ENCODE measurements at regions not wholly inside any gene's neighbourhood (a gene's known extent, or its start where the extent isn't known, plus 50 kb on each side); places are given as distances from the start of the nearest gene placed in this dataset.
A peak's percentile ranks its signal among the peaks of the same experiment; 100 is the strongest.

GRCh38 chr9:105854783-105855724, 160.7 kb downstream of the TMEM38B start:
- H3K27me3 Mint-ChIP-seq (ENCODE audit: low read depth): no peaks in the 10 kb centered on the region
- no peaks in the 10 kb centered on the region for H3K36me3 Mint-ChIP-seq (ENCODE audit: insufficient read depth)
- ATAC-seq: no peak
- no peak overlapping the region for H3K4me3 Mint-ChIP-seq
- DNase-seq: no peak
- peaks cover 22% of the 10 kb centered on the region for H3K4me1 Mint-ChIP-seq (ENCODE audit: low read depth)
- H3K9me3 Mint-ChIP-seq: peaks cover 5% of the 10 kb centered on the region

GRCh38 chr9:105855987-105856386, 161.6 kb downstream of the TMEM38B start:
- ATAC-seq (no peak), DNase-seq (no peak)
- H3K36me3 Mint-ChIP-seq (ENCODE audit: insufficient read depth): no peaks in the 10 kb centered on the region
- H3K4me3 Mint-ChIP-seq: no peak overlapping the region
- H3K27me3 Mint-ChIP-seq (ENCODE audit: low read depth): no peaks in the 10 kb centered on the region
- peaks cover 5% of the 10 kb centered on the region for H3K9me3 Mint-ChIP-seq
- H3K4me1 Mint-ChIP-seq (ENCODE audit: low read depth): peaks cover 22% of the 10 kb centered on the region

GRCh38 chr9:105858006-105858690, 163.8 kb downstream of the TMEM38B start:
- Mint-ChIP-seq H3K27me3 (ENCODE audit: low read depth) (no peaks in the 10 kb centered on the region), H3K4me3 (no peak overlapping the region), H3K36me3 (ENCODE audit: insufficient read depth) (no peaks in the 10 kb centered on the region), H3K9me3 (peaks cover 5% of the 10 kb centered on the region), H3K4me1 (ENCODE audit: low read depth) (peaks cover 22% of the 10 kb centered on the region)
- ATAC-seq (no peak), DNase-seq (no peak)

- no peak for DNase-seq
- H3K9me3 Mint-ChIP-seq: peaks cover 5% of the 10 kb centered on the region
- H3K36me3 Mint-ChIP-seq (ENCODE audit: insufficient read depth): no peaks in the 10 kb centered on the region
- peaks cover 22% of the 10 kb centered on the region for H3K4me1 Mint-ChIP-seq (ENCODE audit: low read depth)
- no peaks in the 10 kb centered on the region for H3K27me3 Mint-ChIP-seq (ENCODE audit: low read depth)
- H3K4me3 Mint-ChIP-seq: no peak overlapping the region
- peak in 1 of 2 donors; percentile 30 for ATAC-seq
Observed at GRCh38 chr9:105858877-105859276, 164.5 kb downstream of the TMEM38B start.

GRCh38 chr9:105859428-105860091, 165.2 kb downstream of the TMEM38B start:
- DNase-seq (no peak), ATAC-seq (peak in 1 of 2 donors; percentile 18)
- Mint-ChIP-seq H3K36me3 (ENCODE audit: insufficient read depth) (no peaks in the 10 kb centered on the region), H3K4me1 (ENCODE audit: low read depth) (peaks cover 22% of the 10 kb centered on the region), H3K9me3 (peaks cover 5% of the 10 kb centered on the region), H3K4me3 (peak overlapping the region; percentile 14), H3K27me3 (ENCODE audit: low read depth) (no peaks in the 10 kb centered on the region)

GRCh38 chr9:105860516-105860915, 166.2 kb downstream of the TMEM38B start:
- peaks cover 5% of the 10 kb centered on the region for H3K9me3 Mint-ChIP-seq
- H3K4me3 Mint-ChIP-seq: no peak overlapping the region
- DNase-seq (no peak), ATAC-seq (no peak)
- peaks cover 22% of the 10 kb centered on the region for H3K4me1 Mint-ChIP-seq (ENCODE audit: low read depth)
- no peaks in the 10 kb centered on the region for H3K36me3 Mint-ChIP-seq (ENCODE audit: insufficient read depth)
- H3K27me3 Mint-ChIP-seq (ENCODE audit: low read depth): no peaks in the 10 kb centered on the region

- no peak overlapping the region for H3K4me3 Mint-ChIP-seq
- H3K27me3 Mint-ChIP-seq (ENCODE audit: low read depth): no peaks in the 10 kb centered on the region
- DNase-seq (no peak), ATAC-seq (no peak)
- peaks cover 5% of the 10 kb centered on the region for H3K9me3 Mint-ChIP-seq
- peaks cover 22% of the 10 kb centered on the region for H3K4me1 Mint-ChIP-seq (ENCODE audit: low read depth)
- no peaks in the 10 kb centered on the region for H3K36me3 Mint-ChIP-seq (ENCODE audit: insufficient read depth)
Observed at GRCh38 chr9:105861972-105862371, 167.6 kb downstream of the TMEM38B start.

- H3K36me3 Mint-ChIP-seq (ENCODE audit: insufficient read depth): no peaks in the 10 kb centered on the region
- no peak for DNase-seq
- no peak for ATAC-seq
- no peaks in the 10 kb centered on the region for H3K9me3 Mint-ChIP-seq
- no peak overlapping the region for H3K4me3 Mint-ChIP-seq
- no peaks in the 10 kb centered on the region for H3K27me3 Mint-ChIP-seq (ENCODE audit: low read depth)
- H3K4me1 Mint-ChIP-seq (ENCODE audit: low read depth): peaks cover 5% of the 10 kb centered on the region
Observed at GRCh38 chr9:105864248-105864898, 170.0 kb downstream of the TMEM38B start.

- ATAC-seq: no peak
- no peak overlapping the region for H3K4me3 Mint-ChIP-seq
- no peaks in the 10 kb centered on the region for H3K9me3 Mint-ChIP-seq
Observed at GRCh38 chr9:105865285-105865684, 170.9 kb downstream of the TMEM38B start.

GRCh38 chr9:105871540-105871939, 177.2 kb downstream of the TMEM38B start:
- ATAC-seq (no peak), DNase-seq (no peak)
- Mint-ChIP-seq H3K27me3 (ENCODE audit: low read depth) (no peaks in the 10 kb centered on the region), H3K4me1 (ENCODE audit: low read depth) (no peaks in the 10 kb centered on the region), H3K9me3 (no peaks in the 10 kb centered on the region), H3K36me3 (ENCODE audit: insufficient read depth) (no peaks in the 10 kb centered on the region), H3K4me3 (no peak overlapping the region)

More at GRCh38 chr9:105865285-105865684, 170.9 kb downstream of the TMEM38B start:
- DNase-seq: no peak
- no peaks in the 10 kb centered on the region for H3K36me3 Mint-ChIP-seq (ENCODE audit: insufficient read depth)
- H3K27me3 Mint-ChIP-seq (ENCODE audit: low read depth): no peaks in the 10 kb centered on the region
- H3K4me1 Mint-ChIP-seq (ENCODE audit: low read depth): no peaks in the 10 kb centered on the region

GRCh38 chr9:105873801-105874200, 179.5 kb downstream of the TMEM38B start:
- peaks cover 2% of the 10 kb centered on the region for H3K4me1 Mint-ChIP-seq (ENCODE audit: low read depth)
- no peaks in the 10 kb centered on the region for H3K36me3 Mint-ChIP-seq (ENCODE audit: insufficient read depth)
- no peak overlapping the region for H3K4me3 Mint-ChIP-seq
- DNase-seq: no peak
- no peak for ATAC-seq
- no peaks in the 10 kb centered on the region for H3K27me3 Mint-ChIP-seq (ENCODE audit: low read depth)
- no peaks in the 10 kb centered on the region for H3K9me3 Mint-ChIP-seq

- Mint-ChIP-seq H3K9me3 (no peaks in the 10 kb centered on the region), H3K36me3 (ENCODE audit: insufficient read depth) (no peaks in the 10 kb centered on the region), H3K27me3 (ENCODE audit: low read depth) (peaks cover 5% of the 10 kb centered on the region), H3K4me3 (no peak overlapping the region), H3K4me1 (ENCODE audit: low read depth) (peaks cover 2% of the 10 kb centered on the region)
- DNase-seq: no peak
- ATAC-seq: no peak
Observed at GRCh38 chr9:105877721-105878120, 183.4 kb downstream of the TMEM38B start.

- peaks cover 5% of the 10 kb centered on the region for H3K27me3 Mint-ChIP-seq (ENCODE audit: low read depth)
- peaks cover 2% of the 10 kb centered on the region for H3K4me1 Mint-ChIP-seq (ENCODE audit: low read depth)
- DNase-seq: no peak
- H3K9me3 Mint-ChIP-seq: no peaks in the 10 kb centered on the region
- no peak overlapping the region for H3K4me3 Mint-ChIP-seq
- no peaks in the 10 kb centered on the region for H3K36me3 Mint-ChIP-seq (ENCODE audit: insufficient read depth)
- no peak for ATAC-seq
Observed at GRCh38 chr9:105879181-105879580, 184.8 kb downstream of the TMEM38B start.

- ATAC-seq: no peak
- peaks cover 2% of the 10 kb centered on the region for H3K4me1 Mint-ChIP-seq (ENCODE audit: low read depth)
- peaks cover 5% of the 10 kb centered on the region for H3K27me3 Mint-ChIP-seq (ENCODE audit: low read depth)
- H3K36me3 Mint-ChIP-seq (ENCODE audit: insufficient read depth): no peaks in the 10 kb centered on the region
- H3K4me3 Mint-ChIP-seq: no peak overlapping the region
- no peak for DNase-seq
- no peaks in the 10 kb centered on the region for H3K9me3 Mint-ChIP-seq
Observed at GRCh38 chr9:105880517-105880916, 186.2 kb downstream of the TMEM38B start.
